GM12878 (cell line): ENCODE measurements at regions not wholly inside any gene's neighbourhood (a gene's known extent, or its start where the extent isn't known, plus 50 kb on each side); places are given as distances from the start of the nearest gene placed in this dataset.

Source experiments
- CHD1 ChIP-seq: IDR thresholded peaks from 2 replicates; pipeline ENCODE4 v1.6.1; 2012; ENCODE audit warnings: low read depth, low read length, improper control_type of control experiment
- CHD4 ChIP-seq: fragments of 200-600 bp; sonication (generic); IDR thresholded peaks from 2 replicates; pipeline ENCODE4 v1.6.1; 2016; ENCODE audit warnings: mild to moderate bottlenecking
- CTCF ChIP-seq, 3 experiments: IDR thresholded peaks in 2 of 3; conservative IDR thresholded peaks in 1 of 3; 2 replicates each; pipeline ENCODE4 v1.5.1; 2011; ENCODE audit warnings: low read depth in 3 of 3, low read length in 3 of 3, mild to moderate bottlenecking in 3 of 3, control low read depth in 2 of 3, moderate library complexity in 2 of 3, inconsistent platforms in 1 of 3, mixed read lengths in 1 of 3; ENCODE audit not compliant: control insufficient read depth in 2 of 3, insufficient read depth in 1 of 3; ENCODE audit errors: extremely low read depth in 1 of 3
- FOXM1 ChIP-seq: IDR thresholded peaks from 2 replicates; pipeline ENCODE4 v1.6.1; 2012; ENCODE audit warnings: low read depth, mild to moderate bottlenecking, inconsistent platforms, low read length, moderate library complexity
- JUND ChIP-seq: IDR thresholded peaks from 2 replicates; pipeline ENCODE4 v1.6.1; 2012; ENCODE audit warnings: low read depth, mild to moderate bottlenecking, low read length, improper control_type of control experiment, moderate library complexity
- MAX ChIP-seq: IDR thresholded peaks from 2 replicates; pipeline ENCODE4 v1.6.1; 2012; ENCODE audit warnings: low read depth, low read length, improper control_type of control experiment
- NBN ChIP-seq: fragments of 450-650 bp; IDR thresholded peaks from 2 replicates; pipeline ENCODE4 v1.6.1; 2016
- NFYB ChIP-seq: IDR thresholded peaks from 2 replicates; pipeline ENCODE4 v1.6.1; 2011; ENCODE audit warnings: low read depth, mild to moderate bottlenecking, low read length, improper control_type of control experiment, moderate library complexity; ENCODE audit not compliant: insufficient read depth
- POLR2A ChIP-seq: IDR thresholded peaks from 2 replicates; pipeline ENCODE4 v1.6.1; 2011; ENCODE audit warnings: low read depth, mild to moderate bottlenecking, low read length
- RFX5 ChIP-seq: IDR thresholded peaks from 2 replicates; pipeline ENCODE4 v1.6.1; 2011; ENCODE audit warnings: low read depth, low read length, improper control_type of control experiment
- TAF1 ChIP-seq: IDR thresholded peaks from 2 replicates; pipeline ENCODE4 v1.6.1; 2011; ENCODE audit warnings: mild to moderate bottlenecking, low read depth, low read length, borderline replicate concordance
- TBL1XR1 ChIP-seq: IDR thresholded peaks from 2 replicates; pipeline ENCODE4 v1.6.1; 2012; ENCODE audit warnings: low read depth, low read length, improper control_type of control experiment
- ZBED1 ChIP-seq: IDR thresholded peaks from 2 replicates; pipeline ENCODE4 v1.6.1; 2016; ENCODE audit warnings: borderline replicate concordance

- TF ChIP-seq CTCF (IDR thresholded peaks at IDR 0.05 in 2 of 3, conservative IDR thresholded peaks at IDR 0.05 in 1 of 3; ENCODE audit: control insufficient read depth in 2 of 3, extremely low read depth in 1 of 3, insufficient read depth in 1 of 3, low read depth in 3 of 3, low read length in 3 of 3): no peak
- no peak for TF ChIP-seq TAF1
- TF ChIP-seq MAX: no peak
- no peak for TF ChIP-seq CHD1
- TF ChIP-seq ZBED1: no peak
- TF ChIP-seq CHD4: no peak
- TF ChIP-seq POLR2A: no peak
- no peak for TF ChIP-seq NFYB
- TF ChIP-seq NBN: no peak
- no peak for TF ChIP-seq RFX5
- no peak for TF ChIP-seq TBL1XR1
- TF ChIP-seq JUND: no peak
- no peak for TF ChIP-seq FOXM1
Observed at GRCh38 chr3:27570421-27571106, 86.4 kb upstream of the SLC4A7 start.
